ENCODE measurements at regions not wholly inside any gene's neighbourhood (a gene's known extent, or its start where the extent isn't known, plus 50 kb on each side); places are given as distances from the start of the nearest gene placed in this dataset.
"Not testable (repeated sequence)": the region's sequence is repeated elsewhere in the genome, so short reads cannot be mapped to it uniquely, and the experiment has no call there.

- Mint-ChIP-seq H3K36me3 (ENCODE audit: insufficient read depth) (no peaks in the 10 kb centered on the region), H3K4me3 (no peak overlapping the region), H3K9me3 (no peaks in the 10 kb centered on the region), H3K27me3 (ENCODE audit: low read depth) (peaks cover 3% of the 10 kb centered on the region), H3K4me1 (ENCODE audit: low read depth) (no peaks in the 10 kb centered on the region)
- no peak for ATAC-seq
- DNase-seq: no peak
Observed at GRCh38 chr1:199815947-199816346, 211.6 kb upstream of the NR5A2 start.

- ATAC-seq: no peak
- no peaks in the 10 kb centered on the region for H3K4me1 Mint-ChIP-seq (ENCODE audit: low read depth)
Observed at GRCh38 chr1:199817266-199817665, 210.2 kb upstream of the NR5A2 start.

GRCh38 chr1:199821029-199821779 is 206.3 kb upstream of the NR5A2 start:
- H3K36me3 Mint-ChIP-seq (ENCODE audit: insufficient read depth): no peaks in the 10 kb centered on the region
- H3K4me3 Mint-ChIP-seq: no peak overlapping the region
- H3K4me1 Mint-ChIP-seq (ENCODE audit: low read depth): no peaks in the 10 kb centered on the region
- H3K9me3 Mint-ChIP-seq: no peaks in the 10 kb centered on the region
- DNase-seq: no peak
- peaks cover 10% of the 10 kb centered on the region for H3K27me3 Mint-ChIP-seq (ENCODE audit: low read depth)
- ATAC-seq: no peak

More at GRCh38 chr1:199817266-199817665, 210.2 kb upstream of the NR5A2 start:
- no peaks in the 10 kb centered on the region for H3K9me3 Mint-ChIP-seq
- H3K36me3 Mint-ChIP-seq (ENCODE audit: insufficient read depth): no peaks in the 10 kb centered on the region
- H3K27me3 Mint-ChIP-seq (ENCODE audit: low read depth): peaks cover 3% of the 10 kb centered on the region
- no peak for DNase-seq
- no peak overlapping the region for H3K4me3 Mint-ChIP-seq

- H3K9me3 Mint-ChIP-seq: no peaks in the 10 kb centered on the region
- ATAC-seq (no peak), DNase-seq (no peak)
- H3K4me3 Mint-ChIP-seq: no peak overlapping the region
- H3K36me3 Mint-ChIP-seq (ENCODE audit: insufficient read depth): no peaks in the 10 kb centered on the region
- peaks cover 14% of the 10 kb centered on the region for H3K27me3 Mint-ChIP-seq (ENCODE audit: low read depth)
- H3K4me1 Mint-ChIP-seq (ENCODE audit: low read depth): no peaks in the 10 kb centered on the region
Observed at GRCh38 chr1:199832451-199832850, 195.1 kb upstream of the NR5A2 start.

GRCh38 chr1:199834711-199835110 is 192.8 kb upstream of the NR5A2 start:
- no peaks in the 10 kb centered on the region for H3K36me3 Mint-ChIP-seq (ENCODE audit: insufficient read depth)
- ATAC-seq: no peak
- DNase-seq: no peak
- peaks cover 4% of the 10 kb centered on the region for H3K9me3 Mint-ChIP-seq
- no peak overlapping the region for H3K4me3 Mint-ChIP-seq
- no peaks in the 10 kb centered on the region for H3K4me1 Mint-ChIP-seq (ENCODE audit: low read depth)
- peaks cover 15% of the 10 kb centered on the region for H3K27me3 Mint-ChIP-seq (ENCODE audit: low read depth)

- no peaks in the 10 kb centered on the region for H3K4me1 Mint-ChIP-seq (ENCODE audit: low read depth)
- H3K4me3 Mint-ChIP-seq: no peak overlapping the region
- peaks cover 4% of the 10 kb centered on the region for H3K9me3 Mint-ChIP-seq
- no peak for ATAC-seq
- H3K36me3 Mint-ChIP-seq (ENCODE audit: insufficient read depth): no peaks in the 10 kb centered on the region
- H3K27me3 Mint-ChIP-seq (ENCODE audit: low read depth): peaks cover 12% of the 10 kb centered on the region
- DNase-seq: no peak
Observed at GRCh38 chr1:199836430-199836829, 191.1 kb upstream of the NR5A2 start.

- Mint-ChIP-seq H3K9me3 (peaks cover 4% of the 10 kb centered on the region), H3K27me3 (ENCODE audit: low read depth) (peaks cover 12% of the 10 kb centered on the region)
Observed at GRCh38 chr1:199837321-199837720, 190.2 kb upstream of the NR5A2 start.

GRCh38 chr1:199839608-199840007 is 187.9 kb upstream of the NR5A2 start:
- not testable (repeated sequence) for H3K36me3 Mint-ChIP-seq (ENCODE audit: insufficient read depth); H3K27me3 Mint-ChIP-seq (ENCODE audit: low read depth); H3K9me3 Mint-ChIP-seq; ATAC-seq; DNase-seq; H3K4me3 Mint-ChIP-seq; H3K4me1 Mint-ChIP-seq (ENCODE audit: low read depth)

More at GRCh38 chr1:199837321-199837720, 190.2 kb upstream of the NR5A2 start:
- no peaks in the 10 kb centered on the region for H3K36me3 Mint-ChIP-seq (ENCODE audit: insufficient read depth)
- no peaks in the 10 kb centered on the region for H3K4me1 Mint-ChIP-seq (ENCODE audit: low read depth)
- no peak overlapping the region for H3K4me3 Mint-ChIP-seq
- DNase-seq (no peak), ATAC-seq (no peak)

- H3K36me3 Mint-ChIP-seq (ENCODE audit: insufficient read depth); H3K27me3 Mint-ChIP-seq (ENCODE audit: low read depth); H3K4me1 Mint-ChIP-seq (ENCODE audit: low read depth); H3K4me3 Mint-ChIP-seq; DNase-seq; H3K9me3 Mint-ChIP-seq; ATAC-seq: not testable (repeated sequence)
Observed at GRCh38 chr1:199843096-199843495, 184.4 kb upstream of the NR5A2 start.

- DNase-seq (no peak), ATAC-seq (no peak)
- Mint-ChIP-seq H3K4me3 (no peak overlapping the region), H3K4me1 (ENCODE audit: low read depth) (no peaks in the 10 kb centered on the region), H3K27me3 (ENCODE audit: low read depth) (no peaks in the 10 kb centered on the region), H3K9me3 (peaks cover 3% of the 10 kb centered on the region), H3K36me3 (ENCODE audit: insufficient read depth) (no peaks in the 10 kb centered on the region)
Observed at GRCh38 chr1:199843861-199844260, 183.6 kb upstream of the NR5A2 start.

- Mint-ChIP-seq H3K4me3 (no peak overlapping the region), H3K4me1 (ENCODE audit: low read depth) (no peaks in the 10 kb centered on the region), H3K36me3 (ENCODE audit: insufficient read depth) (no peaks in the 10 kb centered on the region), H3K9me3 (peaks cover 3% of the 10 kb centered on the region), H3K27me3 (ENCODE audit: low read depth) (peaks cover 3% of the 10 kb centered on the region)
- ATAC-seq (no peak), DNase-seq (no peak)
Observed at GRCh38 chr1:199847021-199847420, 180.5 kb upstream of the NR5A2 start.

GRCh38 chr1:199851439-199852140 is 175.9 kb upstream of the NR5A2 start:
- no peaks in the 10 kb centered on the region for H3K36me3 Mint-ChIP-seq (ENCODE audit: insufficient read depth)
- H3K27me3 Mint-ChIP-seq (ENCODE audit: low read depth): peaks cover 6% of the 10 kb centered on the region
- ATAC-seq (no peak), DNase-seq (no peak)
- H3K9me3 Mint-ChIP-seq: no peaks in the 10 kb centered on the region
- H3K4me1 Mint-ChIP-seq (ENCODE audit: low read depth): no peaks in the 10 kb centered on the region
- no peak overlapping the region for H3K4me3 Mint-ChIP-seq

- Mint-ChIP-seq H3K27me3 (ENCODE audit: low read depth) (peaks cover 12% of the 10 kb centered on the region), H3K9me3 (peaks cover 3% of the 10 kb centered on the region), H3K36me3 (ENCODE audit: insufficient read depth) (no peaks in the 10 kb centered on the region), H3K4me3 (no peak overlapping the region), H3K4me1 (ENCODE audit: low read depth) (peaks cover 4% of the 10 kb centered on the region)
- DNase-seq (no peak), ATAC-seq (no peak)
Observed at GRCh38 chr1:199854686-199855321, 172.7 kb upstream of the NR5A2 start.

- H3K9me3 Mint-ChIP-seq: peaks cover 3% of the 10 kb centered on the region
- no peak for DNase-seq
- H3K36me3 Mint-ChIP-seq (ENCODE audit: insufficient read depth): no peaks in the 10 kb centered on the region
- no peak overlapping the region for H3K4me3 Mint-ChIP-seq
- peaks cover 12% of the 10 kb centered on the region for H3K27me3 Mint-ChIP-seq (ENCODE audit: low read depth)
- peaks cover 4% of the 10 kb centered on the region for H3K4me1 Mint-ChIP-seq (ENCODE audit: low read depth)
- no peak for ATAC-seq
Observed at GRCh38 chr1:199855580-199855979, 171.9 kb upstream of the NR5A2 start.
